ENCODE measurements at regions not wholly inside any gene's neighbourhood (a gene's known extent, or its start where the extent isn't known, plus 50 kb on each side); places are given as distances from the start of the nearest gene placed in this dataset.

- TF ChIP-seq GATA3 (IDR thresholded peaks at IDR 0.05; ENCODE audit: low read depth, low read length), result no peak
- TF ChIP-seq GATA2 (IDR thresholded peaks at IDR 0.05; ENCODE audit: low read depth, low read length), result no peak
These were observed 147.2 kb upstream of the MAF start for GRCh38 chr16:79747688-79748087.
